AG09319 (cell line): ENCODE measurements at regions not wholly inside any gene's neighbourhood (a gene's known extent, or its start where the extent isn't known, plus 50 kb on each side); places are given as distances from the start of the nearest gene placed in this dataset.

Experiments
- DNase-seq: peaks from one replicate; pipeline ENCODE4 v3.0.0-alpha.2; 2010; ENCODE audit warnings: low read depth; ENCODE audit errors: extremely low read depth
- CTCF ChIP-seq: IDR thresholded peaks from 2 replicates; pipeline ENCODE4 v1.5.1; 2011; ENCODE audit warnings: low read depth, mild to moderate bottlenecking, inconsistent platforms, low read length, moderate library complexity

- no peak for TF ChIP-seq CTCF
- no peak for DNase-seq
Observed at GRCh38 chr12:116408489-116409250, 131.2 kb upstream of the MED13L start.

- DNase-seq: no peak
- TF ChIP-seq CTCF: no peak
Observed at GRCh38 chr12:116411977-116412376, 134.5 kb upstream of the MED13L start.

GRCh38 chr12:116414891-116415290, 137.4 kb upstream of the MED13L start:
- no peak for DNase-seq
- TF ChIP-seq CTCF: no peak

GRCh38 chr12:116415408-116416108, 138.1 kb upstream of the MED13L start:
- no peak for TF ChIP-seq CTCF
- DNase-seq: no peak

- no peak for TF ChIP-seq CTCF
Observed at GRCh38 chr12:116416166-116416565, 138.7 kb upstream of the MED13L start.

GRCh38 chr12:116418551-116418950, 140.6 kb upstream of the MAP1LC3B2 start:
- TF ChIP-seq CTCF: no peak
- no peak for DNase-seq

More at GRCh38 chr12:116416166-116416565, 138.7 kb upstream of the MED13L start:
- DNase-seq: no peak

GRCh38 chr12:116420227-116420880, 138.8 kb upstream of the MAP1LC3B2 start:
- TF ChIP-seq CTCF: no peak
- DNase-seq: no peak
